ENCODE measurements at regions not wholly inside any gene's neighbourhood (a gene's known extent, or its start where the extent isn't known, plus 50 kb on each side); places are given as distances from the start of the nearest gene placed in this dataset.

DNA sequence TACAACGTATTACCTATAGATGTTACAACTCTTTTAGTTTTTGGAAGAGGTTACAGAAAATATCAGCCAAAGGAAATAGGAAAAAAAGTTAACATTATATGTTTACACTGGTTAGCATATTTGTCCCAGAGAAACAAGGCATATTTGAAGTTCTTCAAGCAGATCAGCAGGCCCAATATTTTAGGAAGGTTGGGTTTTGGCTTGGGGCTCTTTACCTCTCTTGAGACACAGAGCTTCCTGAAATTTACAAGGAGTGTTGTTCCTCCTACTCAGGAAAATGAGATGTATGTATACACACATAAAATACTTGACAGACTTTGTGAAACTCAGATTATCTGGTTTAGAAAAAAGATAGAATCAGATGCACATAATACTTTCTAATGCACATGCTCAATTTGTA is 323.6 kb downstream of the HGF start:
- WGBS, 2 experiments (ENCODE audit: extremely low coverage in 1 of 2, insufficient coverage in 1 of 2, insufficient read length in 1 of 2, insufficient replicate concordance in 2 of 2, low coverage in 1 of 2, low lambda C conversion rate in 2 of 2, missing lambda C conversion rate in 1 of 2) = 87% methylated on average over 1 of the region's 1 CpG; no CpG with 5 or more reads in 1 of the 2 experiments
- H4K5ac ChIP-seq (ENCODE audit: insufficient read length, low read depth, low read length) = no peak overlapping the region
- H3K36me3 ChIP-seq (ENCODE audit: control insufficient read depth in 2 of 4, insufficient read depth in 4 of 4, low read length in 3 of 4) = no peaks in the 10 kb centered on the region
- DNase-seq (ENCODE audit: low read depth in 1 of 2, low spot score in 2 of 2) (no peak), FAIRE-seq (no peak)
- no peaks in the 10 kb centered on the region for H3K9me3 ChIP-seq (ENCODE audit: insufficient read depth in 2 of 2, low read depth in 1 of 2, low read length in 1 of 2)
- no peak overlapping the region for H3K23ac ChIP-seq (ENCODE audit: insufficient read length)
- H3K14ac ChIP-seq (ENCODE audit: insufficient read length) = no peak overlapping the region
- H4K20me1 ChIP-seq (replicated peaks in 1 of 2; ENCODE audit: control insufficient read depth in 1 of 2, insufficient read depth in 2 of 2, low read length in 2 of 2) = no peaks in the 10 kb centered on the region
- no peak overlapping the region for H3K4ac ChIP-seq (replicated peaks; ENCODE audit: insufficient read length, low read depth, low read length)
- H2BK12ac ChIP-seq (ENCODE audit: low read depth, low read length) = no peak overlapping the region
- H3K4me2 ChIP-seq (ENCODE audit: insufficient read depth in 1 of 2, low read depth in 2 of 2, low read length in 2 of 2) = no peak overlapping the region
- no peak overlapping the region for H3K56ac ChIP-seq (replicated peaks; ENCODE audit: insufficient read length, low read depth, low read length)
- no peak overlapping the region for H2BK120ac ChIP-seq (replicated peaks; ENCODE audit: low read depth, low read length)
- H2AK5ac ChIP-seq (ENCODE audit: low read depth, low read length) = no peak overlapping the region
- ChIA-PET POLR2A (ENCODE audit: partially characterized antibody) (no interaction called here), CTCF (ENCODE audit: partially characterized antibody) (interaction anchor here (1.9 kb wide), 1 partner anchor 11 kb away, joined by 8 read pairs; no protein-coding TSS in a partner anchor)
- no peaks in the 10 kb centered on the region for H3K79me1 ChIP-seq (ENCODE audit: low read depth, low read length)
- H3K18ac ChIP-seq (ENCODE audit: extremely low read depth, low read length) = no peak overlapping the region
- H3K27ac ChIP-seq (ENCODE audit: low read depth, low read length) = no peak overlapping the region
- no peak overlapping the region for H2BK5ac ChIP-seq (ENCODE audit: low read depth, low read length)
- no peak overlapping the region for H2AFZ ChIP-seq (ENCODE audit: low read length)
- H3K79me2 ChIP-seq (ENCODE audit: control insufficient read depth in 1 of 2, insufficient read depth in 2 of 2, low read length in 2 of 2) = no peaks in the 10 kb centered on the region
- no peak for TF ChIP-seq RFX5 (IDR thresholded peaks at IDR 0.05; ENCODE audit: borderline replicate concordance, low read depth, low read length)
- TF ChIP-seq CBX8 (IDR thresholded peaks at IDR 0.05; ENCODE audit: borderline replicate concordance, low read depth, low read length) = no peak
- no peak for TF ChIP-seq JUN (IDR thresholded peaks at IDR 0.05; ENCODE audit: low read depth, low read length)
- no peak for TF ChIP-seq EZH2 (IDR thresholded peaks at IDR 0.05; ENCODE audit: low read depth, low read length, severe bottlenecking)
- no peak for TF ChIP-seq ZNF274 (IDR thresholded peaks at IDR 0.05; ENCODE audit: borderline replicate concordance, extremely low read depth, low read length)
- no peak for TF ChIP-seq MAFK (IDR thresholded peaks at IDR 0.05; ENCODE audit: low read depth, low read length)
- no peak for TF ChIP-seq TBP (IDR thresholded peaks at IDR 0.05; ENCODE audit: low read depth, low read length)
- no peak for TF ChIP-seq POU5F1 (IDR thresholded peaks at IDR 0.05; ENCODE audit: low read depth, low read length)
- no peak overlapping the region for H3K4me3 ChIP-seq (ENCODE audit: extremely low read depth in 1 of 4, insufficient read depth in 2 of 4, low read depth in 3 of 4, low read length in 4 of 4)
- H2BK15ac ChIP-seq (ENCODE audit: low read length) = no peak overlapping the region
- H4K8ac ChIP-seq (ENCODE audit: extremely low read depth, insufficient read depth, low read length) = no peak overlapping the region
- H3K23me2 ChIP-seq (ENCODE audit: low read depth, low read length) = no peaks in the 10 kb centered on the region
- H3K27me3 ChIP-seq (replicated peaks in 1 of 4; ENCODE audit: control insufficient read depth in 3 of 4, extremely low read depth in 1 of 4, insufficient read depth in 3 of 4, low read length in 3 of 4) = peaks cover 0 to under 1% (median 0%) of the 10 kb centered on the region in 4 experiments; a peak in 1 of 7 replicates
- H4K91ac ChIP-seq (replicated peaks; ENCODE audit: insufficient read length, low read length) = no peak overlapping the region
- no peak overlapping the region for H3K9ac ChIP-seq (replicated peaks in 1 of 4; ENCODE audit: extremely low read depth in 1 of 4, low read depth in 3 of 4, low read length in 3 of 4)
- no peaks in the 10 kb centered on the region for H3K4me1 ChIP-seq (replicated peaks in 1 of 4; ENCODE audit: control insufficient read depth in 3 of 4, insufficient read depth in 4 of 4, low read length in 3 of 4)
- H2BK20ac ChIP-seq (ENCODE audit: low read length) = no peak overlapping the region
